ENCODE measurements at regions not wholly inside any gene's neighbourhood (a gene's known extent, or its start where the extent isn't known, plus 50 kb on each side); places are given as distances from the start of the nearest gene placed in this dataset.

DNA sequence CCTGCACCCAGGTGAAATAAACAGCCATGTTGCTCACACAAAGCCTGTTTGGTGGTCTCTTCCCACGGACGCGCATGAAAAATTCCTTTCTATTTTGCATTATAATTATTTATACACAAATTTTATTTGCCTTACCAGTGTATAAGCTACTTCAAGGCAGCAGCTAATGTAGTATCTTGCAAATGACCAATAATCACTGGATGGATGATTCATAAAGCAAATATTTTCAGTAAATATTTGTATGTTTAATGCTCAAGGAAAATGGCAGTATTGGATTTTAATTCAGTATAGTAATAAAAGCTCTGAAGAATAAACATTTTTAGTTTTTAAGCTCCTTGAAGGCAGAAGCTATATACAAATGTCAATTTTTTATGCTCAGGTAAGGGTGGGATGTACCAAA is 158.7 kb upstream of the NANOGP8 start:
- TF ChIP-seq, protein P1, sequence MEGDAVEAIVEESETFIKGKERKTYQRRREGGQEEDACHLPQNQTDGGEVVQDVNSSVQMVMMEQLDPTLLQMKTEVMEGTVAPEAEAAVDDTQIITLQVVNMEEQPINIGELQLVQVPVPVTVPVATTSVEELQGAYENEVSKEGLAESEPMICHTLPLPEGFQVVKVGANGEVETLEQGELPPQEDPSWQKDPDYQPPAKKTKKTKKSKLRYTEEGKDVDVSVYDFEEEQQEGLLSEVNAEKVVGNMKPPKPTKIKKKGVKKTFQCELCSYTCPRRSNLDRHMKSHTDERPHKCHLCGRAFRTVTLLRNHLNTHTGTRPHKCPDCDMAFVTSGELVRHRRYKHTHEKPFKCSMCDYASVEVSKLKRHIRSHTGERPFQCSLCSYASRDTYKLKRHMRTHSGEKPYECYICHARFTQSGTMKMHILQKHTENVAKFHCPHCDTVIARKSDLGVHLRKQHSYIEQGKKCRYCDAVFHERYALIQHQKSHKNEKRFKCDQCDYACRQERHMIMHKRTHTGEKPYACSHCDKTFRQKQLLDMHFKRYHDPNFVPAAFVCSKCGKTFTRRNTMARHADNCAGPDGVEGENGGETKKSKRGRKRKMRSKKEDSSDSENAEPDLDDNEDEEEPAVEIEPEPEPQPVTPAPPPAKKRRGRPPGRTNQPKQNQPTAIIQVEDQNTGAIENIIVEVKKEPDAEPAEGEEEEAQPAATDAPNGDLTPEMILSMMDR (IDR thresholded peaks at IDR 0.05; ENCODE audit: low read length) = no peak
- TF ChIP-seq EZH2 (IDR thresholded peaks at IDR 0.05; ENCODE audit: borderline replicate concordance, low read length) = no peak

Measured in OCI-LY1 (cell line).